ENCODE measurements at regions not wholly inside any gene's neighbourhood (a gene's known extent, or its start where the extent isn't known, plus 50 kb on each side); places are given as distances from the start of the nearest gene placed in this dataset.

GRCh38 chr7:15073301-15073700 is 170.8 kb upstream of the DGKB start:
- no peak overlapping the region for H4K91ac ChIP-seq (ENCODE audit: insufficient read length, low read depth, low read length)
- H3K4me1 Mint-ChIP-seq = no peaks in the 10 kb centered on the region
- no peak overlapping the region for H2AFZ ChIP-seq (ENCODE audit: low read length)
- no peak overlapping the region for H3K4me2 ChIP-seq (ENCODE audit: insufficient read depth, insufficient read length, low read length)
- no peaks in the 10 kb centered on the region for H3K27me3 ChIP-seq (ENCODE audit: insufficient read depth, low read length)
- no peak overlapping the region for H3K4me3 Mint-ChIP-seq
- no peak overlapping the region for H3T11ph ChIP-seq (ENCODE audit: low read length)
- no CpG with 5 or more reads among the region's 5 CpGs for WGBS (ENCODE audit: extremely low coverage, insufficient read length, low lambda C conversion rate)
- no peak overlapping the region for H3K9ac ChIP-seq (ENCODE audit: extremely low read depth, insufficient read length, low read length)
- no peaks in the 10 kb centered on the region for H3K9me3 ChIP-seq (ENCODE audit: control insufficient read depth, low read depth, low read length)
- H3K23me2 ChIP-seq (ENCODE audit: insufficient read length, low read depth, low read length, poor library complexity, severe bottlenecking) = no peaks in the 10 kb centered on the region
- H2BK120ac ChIP-seq (ENCODE audit: low read depth, low read length, poor library complexity, severe bottlenecking) = no peak overlapping the region
- no peaks in the 10 kb centered on the region for H3K4me1 ChIP-seq (ENCODE audit: insufficient read depth, low read length)
- no peak for DNase-seq
- H2BK15ac ChIP-seq (ENCODE audit: low read depth, low read length) = no peak overlapping the region
- no peak overlapping the region for H2BK5ac ChIP-seq (ENCODE audit: insufficient read length, low read length)
- H2BK12ac ChIP-seq (ENCODE audit: insufficient read length, low read depth, low read length) = no peak overlapping the region
- no peaks in the 10 kb centered on the region for H4K20me1 ChIP-seq (ENCODE audit: control insufficient read depth, insufficient read depth, insufficient read length)
- H3K18ac ChIP-seq (ENCODE audit: insufficient read length, low read depth, low read length) = no peak overlapping the region
- no peaks in the 10 kb centered on the region for H3K79me2 ChIP-seq (ENCODE audit: insufficient read depth, low read length)
- TF ChIP-seq CTCF (conservative IDR thresholded peaks at IDR 0.05) = no peak
- no peak overlapping the region for H3K23ac ChIP-seq (ENCODE audit: insufficient read length, low read depth, low read length)
- no peaks in the 10 kb centered on the region for H3K79me1 ChIP-seq (ENCODE audit: insufficient read depth, low read depth, low read length, poor library complexity, severe bottlenecking)
- peaks cover 0 to 2% of the 10 kb centered on the region in 2 experiments; a peak in 1 of 5 replicates for H3K9me3 Mint-ChIP-seq
- H3K27ac Mint-ChIP-seq = peak overlapping the region in 1 of 3 experiments; percentile 51; a peak in 1 of 7 replicates
- no peak overlapping the region for H2BK20ac ChIP-seq (ENCODE audit: low read depth, low read length, poor library complexity, severe bottlenecking)
- no peak overlapping the region for H3K14ac ChIP-seq (ENCODE audit: insufficient read depth, low read length)
- H3K4ac ChIP-seq (ENCODE audit: low read depth, low read length) = no peak overlapping the region
- H3K27me3 Mint-ChIP-seq (ENCODE audit: low read depth) = no peaks in the 10 kb centered on the region
- H3K36me3 Mint-ChIP-seq (ENCODE audit: insufficient read depth in 1 of 3, low read depth in 3 of 3) = no peaks in the 10 kb centered on the region
- H3K56ac ChIP-seq (ENCODE audit: insufficient read length, low read depth, low read length) = no peak overlapping the region
- no peak overlapping the region for H3K27ac ChIP-seq (ENCODE audit: insufficient read length, low read depth, low read length)
- no peak overlapping the region for H2AK5ac ChIP-seq (ENCODE audit: insufficient read length, low read length)
- no peak overlapping the region for H4K5ac ChIP-seq (ENCODE audit: insufficient read length, low read depth, low read length)
- H4K8ac ChIP-seq (replicated peaks; ENCODE audit: insufficient read length, low read depth, low read length) = no peak overlapping the region

Measured in H9 (cell line).